ENCODE measurements at regions not wholly inside any gene's neighbourhood (a gene's known extent, or its start where the extent isn't known, plus 50 kb on each side); places are given as distances from the start of the nearest gene placed in this dataset.

DNA sequence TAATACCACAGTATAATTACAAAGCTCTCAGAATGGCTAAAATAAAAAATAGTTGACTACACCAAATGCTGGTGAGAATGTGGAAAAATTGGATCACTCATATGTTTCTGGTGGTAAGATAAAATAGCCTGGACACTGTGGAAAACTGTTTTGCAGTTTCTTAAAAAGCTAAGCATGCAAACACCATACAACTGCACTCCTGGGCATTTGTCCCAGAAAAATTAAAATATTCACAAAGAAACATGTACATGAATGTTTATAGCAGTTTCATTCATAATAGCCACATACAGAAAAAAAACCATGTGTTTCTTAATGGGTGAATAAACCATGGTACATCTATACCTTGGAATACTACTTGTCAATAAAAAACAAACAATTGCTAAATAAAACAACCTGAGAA lies 172.9 kb downstream of the AHR start:
- H3K4me3 Mint-ChIP-seq, result no peak overlapping the region
- no peak for DNase-seq (ENCODE audit: low read depth, low spot score)
- H3K36me3 Mint-ChIP-seq (ENCODE audit: low read depth), result no peaks in the 10 kb centered on the region
- no peak overlapping the region for H3K27ac Mint-ChIP-seq (ENCODE audit: unreplicated experiment)
- no peaks in the 10 kb centered on the region for H3K27me3 Mint-ChIP-seq (ENCODE audit: low read depth)
- H3K9me3 Mint-ChIP-seq, result peaks cover 6% of the 10 kb centered on the region
- H3K4me1 Mint-ChIP-seq, result peaks cover 2% of the 10 kb centered on the region
- TF ChIP-seq, protein P1, sequence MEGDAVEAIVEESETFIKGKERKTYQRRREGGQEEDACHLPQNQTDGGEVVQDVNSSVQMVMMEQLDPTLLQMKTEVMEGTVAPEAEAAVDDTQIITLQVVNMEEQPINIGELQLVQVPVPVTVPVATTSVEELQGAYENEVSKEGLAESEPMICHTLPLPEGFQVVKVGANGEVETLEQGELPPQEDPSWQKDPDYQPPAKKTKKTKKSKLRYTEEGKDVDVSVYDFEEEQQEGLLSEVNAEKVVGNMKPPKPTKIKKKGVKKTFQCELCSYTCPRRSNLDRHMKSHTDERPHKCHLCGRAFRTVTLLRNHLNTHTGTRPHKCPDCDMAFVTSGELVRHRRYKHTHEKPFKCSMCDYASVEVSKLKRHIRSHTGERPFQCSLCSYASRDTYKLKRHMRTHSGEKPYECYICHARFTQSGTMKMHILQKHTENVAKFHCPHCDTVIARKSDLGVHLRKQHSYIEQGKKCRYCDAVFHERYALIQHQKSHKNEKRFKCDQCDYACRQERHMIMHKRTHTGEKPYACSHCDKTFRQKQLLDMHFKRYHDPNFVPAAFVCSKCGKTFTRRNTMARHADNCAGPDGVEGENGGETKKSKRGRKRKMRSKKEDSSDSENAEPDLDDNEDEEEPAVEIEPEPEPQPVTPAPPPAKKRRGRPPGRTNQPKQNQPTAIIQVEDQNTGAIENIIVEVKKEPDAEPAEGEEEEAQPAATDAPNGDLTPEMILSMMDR (conservative IDR thresholded peaks at IDR 0.05), result no peak

DNA sequence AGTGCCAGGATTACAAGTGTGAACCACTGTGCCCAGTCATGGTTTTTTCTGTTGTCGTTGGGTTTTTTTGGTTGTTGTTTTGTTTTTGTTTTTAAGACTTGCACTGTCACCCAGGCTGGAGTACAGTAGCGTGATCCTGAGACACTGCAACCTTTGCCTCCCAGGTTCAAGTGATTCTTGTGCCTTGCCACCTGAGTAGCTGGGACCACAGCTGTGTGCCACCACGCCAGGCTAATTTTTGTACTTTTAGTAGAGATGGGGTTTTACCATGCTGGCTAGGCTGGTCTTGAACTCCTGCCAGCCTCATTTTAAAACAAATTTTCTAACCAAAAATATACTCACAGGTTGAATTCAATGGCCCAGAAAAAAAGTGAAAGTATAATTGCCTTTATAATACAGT lies 174.1 kb downstream of the AHR start:
- H3K27me3 Mint-ChIP-seq (ENCODE audit: low read depth), result no peaks in the 10 kb centered on the region
- TF ChIP-seq, protein P1 (conservative IDR thresholded peaks at IDR 0.05), result no peak
- no peak overlapping the region for H3K4me3 Mint-ChIP-seq
- H3K36me3 Mint-ChIP-seq (ENCODE audit: low read depth), result no peaks in the 10 kb centered on the region
- peaks cover 3% of the 10 kb centered on the region for H3K9me3 Mint-ChIP-seq
- H3K27ac Mint-ChIP-seq (ENCODE audit: unreplicated experiment), result no peak overlapping the region
- no peaks in the 10 kb centered on the region for H3K4me1 Mint-ChIP-seq
- no peak for DNase-seq (ENCODE audit: low read depth, low spot score)

DNA sequence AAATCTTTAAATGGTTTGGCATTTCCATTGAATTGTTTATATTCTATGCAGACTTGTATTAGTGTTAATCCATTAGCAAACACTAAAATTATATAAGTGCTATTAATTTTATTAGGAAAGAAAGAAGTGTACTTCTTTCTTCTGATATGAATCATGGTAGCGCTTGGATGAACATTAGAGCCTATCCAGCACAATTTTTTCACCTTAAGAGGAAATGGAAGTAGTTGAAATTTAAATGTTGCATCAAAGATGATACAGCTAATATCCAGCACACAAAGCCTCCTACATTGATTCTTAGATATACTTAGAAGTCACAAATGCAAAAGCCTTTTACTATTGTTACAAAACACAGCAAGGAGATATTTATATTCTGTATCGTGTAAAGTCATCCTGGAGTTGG lies 174.5 kb downstream of the AHR start:
- no peak overlapping the region for H3K27ac Mint-ChIP-seq (ENCODE audit: unreplicated experiment)
- no peaks in the 10 kb centered on the region for H3K4me1 Mint-ChIP-seq
- H3K4me3 Mint-ChIP-seq, result no peak overlapping the region
- H3K36me3 Mint-ChIP-seq (ENCODE audit: low read depth), result no peaks in the 10 kb centered on the region
- no peak for DNase-seq (ENCODE audit: low read depth, low spot score)
- H3K9me3 Mint-ChIP-seq, result peaks cover 3% of the 10 kb centered on the region
- no peaks in the 10 kb centered on the region for H3K27me3 Mint-ChIP-seq (ENCODE audit: low read depth)
- TF ChIP-seq, protein P1 (conservative IDR thresholded peaks at IDR 0.05), result no peak

DNA sequence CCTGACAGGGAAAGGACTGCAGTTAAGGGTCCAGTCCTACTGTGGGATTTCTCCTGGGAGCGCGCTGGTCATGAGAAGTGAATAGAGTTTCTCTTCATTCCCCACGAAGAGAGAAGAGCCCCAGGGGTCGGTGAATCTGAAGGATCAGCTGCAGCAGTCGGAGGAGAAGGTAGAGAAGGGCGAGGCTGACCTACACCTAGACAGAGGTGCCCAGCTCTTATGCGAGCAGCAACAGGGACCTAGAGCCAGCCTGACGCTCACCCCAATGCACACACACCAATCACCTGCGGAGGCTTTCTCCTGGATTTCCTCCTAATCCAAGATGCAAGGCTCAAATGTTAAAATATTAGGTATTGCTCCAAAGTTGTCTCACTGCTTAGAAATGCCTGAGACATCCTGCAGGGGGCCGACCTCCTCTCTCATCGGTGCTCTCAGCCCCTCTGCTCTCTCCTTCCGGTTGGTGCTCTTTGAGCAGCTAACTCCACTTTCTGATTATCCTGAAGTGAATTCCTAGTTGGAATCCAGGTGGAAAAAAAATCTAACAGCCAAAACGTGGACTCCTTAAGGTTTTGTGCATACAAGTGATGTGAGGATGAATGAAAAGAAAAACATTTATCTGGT lies 176.4 kb downstream of the AHR start:
- Mint-ChIP-seq H3K4me3 (no peak overlapping the region), H3K27ac (ENCODE audit: unreplicated experiment) (no peak overlapping the region), H3K4me1 (no peaks in the 10 kb centered on the region), H3K36me3 (ENCODE audit: low read depth) (no peaks in the 10 kb centered on the region), H3K27me3 (ENCODE audit: low read depth) (no peaks in the 10 kb centered on the region), H3K9me3 (peaks cover 3% of the 10 kb centered on the region)
- TF ChIP-seq, protein P1 (conservative IDR thresholded peaks at IDR 0.05), result peak; percentile 43
- DNase-seq (ENCODE audit: low read depth, low spot score), result no peak

DNA sequence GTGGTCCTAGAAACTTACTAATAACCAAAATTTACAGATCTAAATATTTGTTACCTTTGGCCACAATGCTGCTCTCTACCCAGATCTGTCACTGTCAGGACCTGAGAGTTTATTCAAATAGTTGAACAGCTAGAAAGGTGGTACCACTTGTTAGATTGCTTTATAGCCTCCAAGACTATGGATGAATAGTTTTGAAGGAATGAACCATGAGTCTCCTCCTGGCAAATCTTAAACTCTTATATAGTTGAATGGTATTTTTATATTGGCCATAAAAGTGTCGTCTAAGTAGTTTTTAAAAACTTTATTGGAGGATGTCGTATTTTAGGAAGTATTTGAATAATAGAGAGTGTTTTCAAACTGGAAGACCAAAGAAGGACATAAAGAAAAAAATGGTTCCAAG lies 178.7 kb downstream of the AHR start:
- Mint-ChIP-seq H3K9me3 (no peaks in the 10 kb centered on the region), H3K27ac (ENCODE audit: unreplicated experiment) (no peak overlapping the region), H3K27me3 (ENCODE audit: low read depth) (no peaks in the 10 kb centered on the region), H3K4me3 (no peak overlapping the region), H3K36me3 (ENCODE audit: low read depth) (no peaks in the 10 kb centered on the region), H3K4me1 (peaks cover 3% of the 10 kb centered on the region)
- no peak for DNase-seq (ENCODE audit: low read depth, low spot score)
- TF ChIP-seq, protein P1 (conservative IDR thresholded peaks at IDR 0.05), result no peak

Measured in neural crest cell (in vitro differentiated cells).